Caco-2 (cell line): ENCODE measurements at regions not wholly inside any gene's neighbourhood (a gene's known extent, or its start where the extent isn't known, plus 50 kb on each side); places are given as distances from the start of the nearest gene placed in this dataset.

Experiments used
- BruUV-seq: library from RNA; stranded (reverse); fragments of 400-500 nt; replicated peaks from 2 replicates; lab custom pipeline; 2021; lab: Mats Ljungman, UMichigan
- CTCF ChIA-PET: fragments of 300-600 bp; sonication (Branson Sonifier 250); formaldehyde crosslinking; loops from one replicate; lab custom pipeline; 2022; ENCODE audit warnings: antibody characterized with exemption; lab: Charles Lee
- POLR2A ChIA-PET: fragments of 300-600 bp; sonication (Branson Sonifier 250); formaldehyde crosslinking; loops from one replicate; lab custom pipeline; 2022; ENCODE audit warnings: antibody characterized with exemption; lab: Charles Lee
- DNase-seq, 2 experiments: peaks; one replicate each; pipeline versions ENCODE4 v3.0.0 to v3.0.0-alpha.2; 2020 to 2022
- H3K27me3 ChIP-seq: replicated peaks from 2 replicates; pipeline ENCODE4 v1.6.0; 2011; ENCODE audit warnings: low read length; ENCODE audit not compliant: control insufficient read depth, insufficient read depth
- H3K36me3 ChIP-seq: 2 replicates; pipeline ENCODE4 v1.5.1; 2011; ENCODE audit warnings: low read length; ENCODE audit not compliant: control insufficient read depth, insufficient read depth
- H3K4me1 ChIP-seq: fragments of 250-450 bp; sonication (Bioruptor Pico); 2 replicates; pipeline ENCODE4 v1.5.1; 2020; ENCODE audit warnings: mild to moderate bottlenecking
- H3K4me3 ChIP-seq: 2 replicates; pipeline ENCODE4 v1.5.1; 2011; ENCODE audit warnings: low read depth, mild to moderate bottlenecking, control low read depth, low read length
- H3K9me3 ChIP-seq: fragments of 250-450 bp; sonication (Bioruptor Pico); 2 replicates; pipeline ENCODE4 v1.5.1; 2020; ENCODE audit warnings: mild to moderate bottlenecking, moderate library complexity
- H3K27ac Mint-ChIP-seq: one replicate; pipeline ENCODE4 v1.8.0; 2022; ENCODE audit warnings: mixed read lengths; ENCODE audit not compliant: unreplicated experiment
- H3K27me3 Mint-ChIP-seq: one replicate; pipeline ENCODE4 v1.8.0; 2022; ENCODE audit warnings: mixed read lengths; ENCODE audit not compliant: insufficient read depth, unreplicated experiment
- H3K36me3 Mint-ChIP-seq: one replicate; pipeline ENCODE4 v1.8.0; 2022; ENCODE audit warnings: mild to moderate bottlenecking, mixed read lengths; ENCODE audit not compliant: insufficient read depth, unreplicated experiment
- H3K4me1 Mint-ChIP-seq: one replicate; pipeline ENCODE4 v1.8.0; 2022; ENCODE audit warnings: low read depth, mixed read lengths; ENCODE audit not compliant: unreplicated experiment
- H3K4me3 Mint-ChIP-seq: one replicate; pipeline ENCODE4 v1.8.0; 2022; ENCODE audit warnings: mild to moderate bottlenecking, moderate library complexity, mixed read lengths; ENCODE audit not compliant: unreplicated experiment
- H3K9me3 Mint-ChIP-seq: one replicate; pipeline ENCODE4 v1.8.0; 2022; ENCODE audit warnings: mixed read lengths; ENCODE audit not compliant: unreplicated experiment
- CTCF ChIP-seq, 2 experiments: fragments of 200-600 bp in 1 of 2; IDR thresholded peaks; 1 replicate in 1 of 2; 2 replicates in 1 of 2; pipeline versions ENCODE4 v1.5.1 to v1.8.0; 2011 to 2022; ENCODE audit warnings: antibody characterized with exemption in 1 of 2, control low read depth in 1 of 2, inconsistent platforms in 1 of 2, low read depth in 1 of 2, low read length in 1 of 2, mild to moderate bottlenecking in 1 of 2, moderate library complexity in 1 of 2; ENCODE audit not compliant: insufficient read depth in 1 of 2, severe bottlenecking in 1 of 2, unreplicated experiment in 1 of 2
- intact Hi-C: fragments of 100-400 bp; cut with micrococcal nuclease; formaldehyde crosslinking; loops from one replicate; pipeline ENCODE4 v1.10.0; 2022; ENCODE audit not compliant: unreplicated experiment

- ChIA-PET CTCF (no interaction called here), POLR2A (no interaction called here)
- no TSS peak for BruUV-seq
- no peaks in the 10 kb centered on the region for H3K36me3 ChIP-seq
- no peak overlapping the region for H3K4me3 Mint-ChIP-seq
- H3K27me3 Mint-ChIP-seq, result peaks cover 19% of the 10 kb centered on the region
- TF ChIP-seq CTCF (IDR thresholded peaks at IDR 0.05; ENCODE audit: insufficient read depth in 1 of 2, low read depth in 1 of 2, low read length in 1 of 2, severe bottlenecking in 1 of 2, unreplicated experiment in 1 of 2), result no peak
- H3K4me3 ChIP-seq, result no peak overlapping the region
- no peaks in the 10 kb centered on the region for H3K4me1 ChIP-seq
- H3K9me3 Mint-ChIP-seq, result no peaks in the 10 kb centered on the region
- H3K4me1 Mint-ChIP-seq, result no peaks in the 10 kb centered on the region
- no peaks in the 10 kb centered on the region for H3K36me3 Mint-ChIP-seq
- H3K27me3 ChIP-seq, result no peaks in the 10 kb centered on the region; the same call in 1 of the 2 replicates
- H3K27ac Mint-ChIP-seq, result no peak overlapping the region
- H3K9me3 ChIP-seq, result no peaks in the 10 kb centered on the region
- DNase-seq, result no peak
- intact Hi-C loops, result no loop called here
Observed at GRCh38 chr10:62619413-62619738, 185.1 kb upstream of the ADO start.

- no peaks in the 10 kb centered on the region for H3K4me1 ChIP-seq
- Mint-ChIP-seq H3K27me3 (peaks cover 14% of the 10 kb centered on the region), H3K4me3 (no peak overlapping the region), H3K36me3 (no peaks in the 10 kb centered on the region), H3K9me3 (no peaks in the 10 kb centered on the region), H3K4me1 (no peaks in the 10 kb centered on the region), H3K27ac (no peak overlapping the region)
- H3K36me3 ChIP-seq, result no peaks in the 10 kb centered on the region
- DNase-seq, result no peak
- no peaks in the 10 kb centered on the region for H3K9me3 ChIP-seq
- no peaks in the 10 kb centered on the region; the same call in 1 of the 2 replicates for H3K27me3 ChIP-seq
- intact Hi-C loops, result no loop called here
- no TSS peak for BruUV-seq
- no peak overlapping the region for H3K4me3 ChIP-seq
- no peak for TF ChIP-seq CTCF (IDR thresholded peaks at IDR 0.05; ENCODE audit: insufficient read depth in 1 of 2, low read depth in 1 of 2, low read length in 1 of 2, severe bottlenecking in 1 of 2, unreplicated experiment in 1 of 2)
- ChIA-PET CTCF (no interaction called here), POLR2A (no interaction called here)
Observed at GRCh38 chr10:62620491-62620890, 184.0 kb upstream of the ADO start.

GRCh38 chr10:62623223-62623622 is 181.3 kb upstream of the ADO start:
- no peak for TF ChIP-seq CTCF (IDR thresholded peaks at IDR 0.05; ENCODE audit: insufficient read depth in 1 of 2, low read depth in 1 of 2, low read length in 1 of 2, severe bottlenecking in 1 of 2, unreplicated experiment in 1 of 2)
- no peaks in the 10 kb centered on the region for H3K36me3 Mint-ChIP-seq
- BruUV-seq, result no TSS peak
- intact Hi-C loops, result no loop called here
- CTCF ChIA-PET, result interaction anchor here (0.6 to 1.6 kb wide), 2 partner anchors 12 to 429 kb away, joined by 3 to 7 read pairs; no protein-coding TSS in a partner anchor
- Histone ChIP-seq H3K36me3 (no peaks in the 10 kb centered on the region), H3K27me3 (no peaks in the 10 kb centered on the region; the same call in 1 of the 2 replicates), H3K4me3 (no peak overlapping the region), H3K9me3 (no peaks in the 10 kb centered on the region), H3K4me1 (no peaks in the 10 kb centered on the region)
- DNase-seq, result no peak
- H3K27me3 Mint-ChIP-seq, result peaks cover 7% of the 10 kb centered on the region
- H3K27ac Mint-ChIP-seq, result no peak overlapping the region
- H3K9me3 Mint-ChIP-seq, result no peaks in the 10 kb centered on the region
- POLR2A ChIA-PET, result no interaction called here
- no peaks in the 10 kb centered on the region for H3K4me1 Mint-ChIP-seq
- no peak overlapping the region for H3K4me3 Mint-ChIP-seq
